ENCODE measurements at regions not wholly inside any gene's neighbourhood (a gene's known extent, or its start where the extent isn't known, plus 50 kb on each side); places are given as distances from the start of the nearest gene placed in this dataset.

- Histone ChIP-seq H3K9me1 (replicated peaks; ENCODE audit: control insufficient read depth, extremely low read depth, insufficient read depth, low read length) (no peaks in the 10 kb centered on the region), H3K27ac (ENCODE audit: insufficient read depth, low read depth, low read length) (no peak overlapping the region), H2AFZ (ENCODE audit: low read depth, low read length) (no peak overlapping the region), H3K9me3 (replicated peaks; ENCODE audit: control insufficient read depth, insufficient read depth, low read length) (no peaks in the 10 kb centered on the region), H3K4me3 (replicated peaks in 1 of 3; ENCODE audit: insufficient read depth in 1 of 3, low read depth in 1 of 3, low read length in 3 of 3) (no peak overlapping the region), H3K9ac (replicated peaks; ENCODE audit: extremely low read depth, insufficient read depth, low read length) (no peak overlapping the region), H3K79me2 (ENCODE audit: control insufficient read depth, insufficient read depth, low read length) (no peaks in the 10 kb centered on the region), H3K36me3 (ENCODE audit: control insufficient read depth in 2 of 2, extremely low read depth in 1 of 2, insufficient read depth in 2 of 2, low read length in 2 of 2) (no peaks in the 10 kb centered on the region), H3K4me2 (ENCODE audit: insufficient read depth, low read length) (no peak overlapping the region), H3K27me3 (ENCODE audit: control insufficient read depth in 2 of 2, insufficient read depth in 2 of 2, low read length in 2 of 2) (peaks cover 0 to 11% of the 10 kb centered on the region in 2 experiments), H4K20me1 (replicated peaks; ENCODE audit: control insufficient read depth, extremely low read depth, insufficient read depth, low read length) (no peaks in the 10 kb centered on the region), H3K4me1 (ENCODE audit: control insufficient read depth, extremely low read depth, insufficient read depth, low read length) (no peaks in the 10 kb centered on the region)
- BruUV-seq (replicated peaks): no TSS peak
- dilution Hi-C loops (cut with MboI; ENCODE audit: extremely low pct_ligation_motif_present, low sequenced_read_pairs): no loop called here
- POLR2A ChIA-PET: no interaction called here
- FAIRE-seq (no peak), DNase-seq (ENCODE audit: low read depth, low spot score) (no peak)
- intact Hi-C loops (cut with micrococcal nuclease): no loop called here
- no peak for TF ChIP-seq MYC (IDR thresholded peaks at IDR 0.05; ENCODE audit: low read depth, low read length)
- no peak for TF ChIP-seq POLR2AphosphoS5 (IDR thresholded peaks at IDR 0.05; ENCODE audit: insufficient read depth, low read depth, low read length)
- no peak for TF ChIP-seq CTCF (IDR thresholded peaks at IDR 0.05; ENCODE audit: extremely low read depth in 1 of 2, insufficient read depth in 1 of 2, low read depth in 1 of 2, low read length in 2 of 2)
- TF ChIP-seq GATA2 (IDR thresholded peaks at IDR 0.05; ENCODE audit: insufficient read depth, insufficient read length, low read depth, low read length): no peak
- TF ChIP-seq FOS (IDR thresholded peaks at IDR 0.05; ENCODE audit: borderline replicate concordance, insufficient read depth, low read length): no peak
- no peak for TF ChIP-seq EZH2 (IDR thresholded peaks at IDR 0.05; ENCODE audit: borderline replicate concordance, low read depth, low read length, severe bottlenecking)
- TF ChIP-seq POLR2A (IDR thresholded peaks at IDR 0.05; ENCODE audit: low read depth, low read length): no peak
- TF ChIP-seq JUN (IDR thresholded peaks at IDR 0.05; ENCODE audit: borderline replicate concordance, insufficient read depth, insufficient read length, low read depth): no peak
- no peak for TF ChIP-seq MAX (IDR thresholded peaks at IDR 0.05; ENCODE audit: insufficient read depth, insufficient read length)
- CTCF ChIA-PET: no interaction called here
These were observed 163.5 kb upstream of the LMO4 start for GRCh38 chr1:87165177-87165576.
